Dendritic cell treated with granulocyte-macrophage colony-stimulating factor and Interleukin-4, amounts not matched to agents 40 ng/mL and 50 ng/mL, for 4 days (primary cell): ENCODE measurements at regions not wholly inside any gene's neighbourhood (a gene's known extent, or its start where the extent isn't known, plus 50 kb on each side); places are given as distances from the start of the nearest gene placed in this dataset.

Experiments used
- H3K27ac Mint-ChIP-seq: one replicate; pipeline ENCODE4 v1.8.0; 2022; ENCODE audit warnings: mild to moderate bottlenecking, mixed read lengths
- H3K27me3 Mint-ChIP-seq: one replicate; pipeline ENCODE4 v1.8.0; 2022; ENCODE audit warnings: mild to moderate bottlenecking, mixed read lengths
- H3K36me3 Mint-ChIP-seq: one replicate; pipeline ENCODE4 v1.8.0; 2022; ENCODE audit warnings: low read depth, mixed read lengths
- H3K4me1 Mint-ChIP-seq: one replicate; pipeline ENCODE4 v1.8.0; 2022; ENCODE audit warnings: low read depth, mixed read lengths
- H3K4me3 Mint-ChIP-seq: one replicate; pipeline ENCODE4 v1.8.0; 2022; ENCODE audit warnings: mild to moderate bottlenecking, moderate library complexity, mixed read lengths
- H3K9me3 Mint-ChIP-seq: one replicate; pipeline ENCODE4 v1.8.0; 2022; ENCODE audit warnings: mixed read lengths
- intact Hi-C: fragments of 100-400 bp; cut with micrococcal nuclease; formaldehyde crosslinking; loops from one replicate; pipeline ENCODE4 v1.15.0; 2022

DNA sequence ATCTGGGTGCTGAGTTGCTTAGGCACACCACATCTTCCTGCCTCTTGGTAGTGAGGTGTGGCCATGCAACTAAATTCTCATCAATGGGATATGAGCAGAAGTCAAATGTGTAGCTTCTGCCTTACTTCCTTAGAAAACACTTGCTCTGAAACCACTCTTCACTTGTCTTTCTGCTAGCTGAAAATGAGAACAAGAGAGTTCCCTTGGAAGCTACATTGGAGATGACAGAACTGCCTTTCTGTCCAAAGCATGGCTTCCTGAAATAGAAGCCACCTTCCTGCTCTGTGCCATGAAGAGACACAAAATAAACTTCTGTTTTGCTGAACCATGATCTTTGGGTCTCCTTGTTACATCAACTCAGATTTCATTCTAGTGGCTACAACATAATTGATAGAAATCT, 659.9 kb downstream of the IRS1 start:
- no peaks in the 10 kb centered on the region for H3K27me3 Mint-ChIP-seq
- peaks cover 35% of the 10 kb centered on the region for H3K4me1 Mint-ChIP-seq
- peak overlapping the region; percentile 20 for H3K27ac Mint-ChIP-seq
- no peak overlapping the region for H3K4me3 Mint-ChIP-seq
- H3K9me3 Mint-ChIP-seq, result no peaks in the 10 kb centered on the region
- H3K36me3 Mint-ChIP-seq, result no peaks in the 10 kb centered on the region
- intact Hi-C loops, result no loop called here

DNA sequence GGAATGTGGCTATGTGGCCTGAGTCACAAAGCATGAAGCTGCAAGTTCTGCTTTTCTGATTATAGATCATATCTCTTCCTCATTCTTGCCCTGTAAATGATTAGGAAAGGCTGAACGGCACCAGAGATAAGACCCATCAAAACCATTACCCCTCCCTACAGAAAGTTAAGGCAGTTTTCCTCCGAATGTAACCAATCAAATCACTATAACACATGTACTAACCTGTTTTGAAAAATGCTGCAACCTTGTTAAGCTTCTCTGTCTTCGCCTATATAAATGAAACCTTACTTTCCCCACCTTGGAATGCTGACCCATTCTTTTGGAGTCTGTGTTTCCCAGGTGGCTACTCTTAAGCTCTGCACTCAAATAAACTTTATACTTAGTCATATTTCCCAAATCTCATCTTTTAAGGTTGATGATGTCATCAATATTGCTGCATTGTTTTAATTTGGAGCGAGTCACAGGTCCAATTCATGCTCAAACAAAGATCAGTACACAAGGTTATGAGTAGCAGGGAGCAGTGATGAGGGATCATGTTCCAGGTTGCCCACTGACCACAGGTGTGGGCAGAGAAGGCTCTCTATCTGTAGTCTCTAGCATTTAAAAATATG, 662.3 kb downstream of the IRS1 start:
- intact Hi-C loops, result no loop called here
- Mint-ChIP-seq H3K27ac (peak overlapping the region; percentile 52), H3K4me3 (no peak overlapping the region), H3K9me3 (no peaks in the 10 kb centered on the region), H3K36me3 (no peaks in the 10 kb centered on the region), H3K27me3 (no peaks in the 10 kb centered on the region), H3K4me1 (peaks cover 35% of the 10 kb centered on the region)

DNA sequence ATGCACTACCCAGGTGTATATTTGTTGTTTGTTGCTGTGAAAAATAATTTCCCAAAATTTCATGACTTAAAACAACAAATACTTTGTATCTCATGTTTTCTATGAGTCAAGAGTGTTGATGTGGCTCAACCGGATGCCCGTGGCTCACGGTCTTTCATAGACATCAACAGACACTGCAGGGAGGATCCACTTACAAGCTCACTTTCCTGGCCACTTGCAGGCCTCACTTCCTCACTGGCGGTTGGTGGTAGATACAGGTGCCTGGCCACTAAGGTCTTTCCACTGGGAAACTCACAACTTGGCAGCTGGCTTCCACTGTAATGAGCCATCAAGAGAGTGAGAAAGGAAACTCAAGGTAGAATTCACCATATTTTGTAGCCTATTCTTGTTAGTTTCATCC, 662.9 kb downstream of the IRS1 start:
- Mint-ChIP-seq H3K9me3 (no peaks in the 10 kb centered on the region), H3K4me1 (peaks cover 36% of the 10 kb centered on the region), H3K27me3 (no peaks in the 10 kb centered on the region), H3K36me3 (no peaks in the 10 kb centered on the region), H3K4me3 (no peak overlapping the region), H3K27ac (peak overlapping the region; percentile 52)
- intact Hi-C loops, result no loop called here

DNA sequence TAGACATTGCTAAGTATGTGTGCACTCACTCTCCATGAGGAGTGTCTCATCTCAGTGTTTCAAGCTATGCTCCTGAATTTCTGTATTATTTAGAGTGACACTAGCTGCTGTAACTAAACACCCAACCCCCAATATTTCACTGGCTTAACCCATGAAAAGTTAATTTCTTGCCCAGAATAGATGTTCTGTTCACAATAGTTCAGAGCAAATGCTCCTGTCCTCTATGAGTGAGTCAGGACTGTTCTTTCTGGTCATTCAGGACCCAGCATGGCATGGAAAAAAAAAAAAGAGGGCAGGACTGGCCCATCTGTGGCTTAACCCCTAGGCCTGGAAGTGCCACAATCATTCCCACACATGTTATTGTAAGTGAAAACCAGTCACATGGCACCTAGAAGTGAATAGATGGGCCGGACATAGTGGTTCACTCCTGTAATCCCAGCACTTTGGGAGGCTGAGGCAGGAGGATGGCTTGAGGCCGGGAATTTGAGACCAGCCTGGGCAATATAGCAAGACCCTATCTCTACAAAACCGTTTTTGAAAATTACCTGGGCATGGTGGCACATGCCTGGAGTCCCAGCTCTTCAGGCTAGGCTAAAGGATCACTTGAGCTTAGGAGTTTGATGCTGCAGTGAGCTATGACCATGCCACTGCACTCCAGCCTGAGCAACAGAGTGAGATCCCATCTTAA, 663.6 kb downstream of the IRS1 start:
- H3K4me3 Mint-ChIP-seq, result no peak overlapping the region
- H3K27ac Mint-ChIP-seq, result peak overlapping the region; percentile 13
- H3K9me3 Mint-ChIP-seq, result no peaks in the 10 kb centered on the region
- H3K27me3 Mint-ChIP-seq, result no peaks in the 10 kb centered on the region
- no peaks in the 10 kb centered on the region for H3K36me3 Mint-ChIP-seq
- intact Hi-C loops, result no loop called here
- peaks cover 42% of the 10 kb centered on the region for H3K4me1 Mint-ChIP-seq

DNA sequence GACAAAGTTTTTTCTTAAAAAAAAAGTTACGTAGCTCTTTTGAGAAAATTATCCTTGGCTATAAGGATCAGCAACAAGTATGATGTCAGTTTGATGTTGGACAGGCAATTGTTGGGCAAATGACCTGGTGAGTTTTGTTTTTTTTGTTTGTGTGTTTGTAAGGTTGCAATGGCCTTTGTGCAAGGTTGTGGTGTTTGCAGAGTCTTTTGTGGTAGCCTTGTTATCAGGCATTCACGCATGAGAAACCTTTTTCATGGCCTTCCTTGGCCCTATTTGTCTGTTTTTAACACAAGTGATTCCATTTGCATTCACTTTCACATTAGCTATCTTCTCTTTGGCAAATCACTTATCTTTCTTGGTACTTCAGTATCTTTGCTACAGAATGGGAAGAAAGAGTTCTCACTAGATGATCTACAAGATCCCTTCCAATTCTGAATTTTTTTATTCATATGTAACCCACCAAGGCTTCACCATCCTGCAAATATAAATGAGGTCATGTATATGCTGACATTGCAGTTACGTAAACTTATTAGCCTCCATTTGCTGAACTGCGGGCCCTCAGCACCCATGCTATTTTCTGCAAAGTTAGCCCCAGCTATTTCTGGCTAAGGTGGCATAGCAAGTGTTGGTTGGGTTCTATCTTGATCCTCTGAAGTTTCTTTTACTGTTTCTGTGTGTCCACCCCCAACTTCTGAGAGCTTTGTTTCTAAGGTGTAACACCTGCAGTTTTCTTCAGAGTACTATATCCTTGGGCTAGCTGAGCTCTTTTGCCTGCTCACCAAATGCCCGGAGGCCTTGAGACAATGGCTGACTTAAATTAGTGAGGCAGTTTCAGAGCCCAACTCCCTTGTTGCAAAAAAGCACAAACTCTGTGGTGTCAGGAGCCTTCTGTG, 667.1 kb downstream of the IRS1 start:
- Mint-ChIP-seq H3K27me3 (no peaks in the 10 kb centered on the region), H3K27ac (no peak overlapping the region), H3K4me1 (peaks cover 34% of the 10 kb centered on the region), H3K36me3 (no peaks in the 10 kb centered on the region), H3K9me3 (no peaks in the 10 kb centered on the region), H3K4me3 (no peak overlapping the region)
- intact Hi-C loops, result no loop called here

DNA sequence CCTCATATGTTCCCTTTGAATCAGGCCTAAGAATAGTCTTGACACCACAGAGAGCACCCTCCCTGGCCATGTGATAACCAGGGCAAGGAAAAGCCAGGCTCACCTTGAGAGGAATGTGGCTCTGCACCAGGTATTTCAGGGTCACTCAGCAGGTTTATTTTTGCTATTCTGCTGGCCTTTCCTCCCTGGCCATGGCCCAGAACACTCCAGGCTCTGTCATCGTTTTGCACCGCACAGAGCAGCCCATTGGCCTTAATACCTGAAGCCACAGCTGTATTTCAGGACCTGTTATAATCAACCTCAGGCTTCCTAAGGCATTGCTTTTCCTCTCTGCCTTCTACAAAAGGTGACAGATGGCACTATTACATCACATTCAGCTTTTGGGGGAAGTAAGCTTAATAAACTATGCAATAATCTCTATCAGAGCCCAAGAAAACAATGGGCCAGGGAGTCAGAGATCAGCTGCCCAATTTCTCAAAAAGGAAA, 668.3 kb downstream of the IRS1 start:
- no peak overlapping the region for H3K27ac Mint-ChIP-seq
- intact Hi-C loops, result no loop called here
- no peaks in the 10 kb centered on the region for H3K27me3 Mint-ChIP-seq
- no peaks in the 10 kb centered on the region for H3K36me3 Mint-ChIP-seq
- peaks cover 26% of the 10 kb centered on the region for H3K4me1 Mint-ChIP-seq
- no peaks in the 10 kb centered on the region for H3K9me3 Mint-ChIP-seq
- no peak overlapping the region for H3K4me3 Mint-ChIP-seq

DNA sequence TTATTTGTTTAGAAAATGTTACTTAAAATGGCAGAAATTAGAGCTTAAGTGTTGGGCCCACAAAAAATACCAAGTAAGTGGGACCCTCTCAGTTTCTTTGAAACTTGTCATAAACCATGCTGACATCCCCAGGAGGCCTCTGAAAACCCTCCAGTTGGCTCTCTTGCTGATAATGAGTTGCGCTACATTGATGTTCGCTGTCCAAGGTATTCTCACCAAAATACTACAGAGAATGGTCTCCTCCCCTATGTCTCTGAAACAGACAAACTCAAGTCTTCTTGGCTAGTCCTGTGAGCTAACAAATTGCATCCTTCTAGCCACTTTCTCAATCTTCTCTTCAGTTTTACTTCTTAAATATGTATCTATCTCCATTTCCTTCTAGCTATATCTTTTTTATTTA, 669.4 kb downstream of the IRS1 start:
- Mint-ChIP-seq H3K27ac (no peak overlapping the region), H3K36me3 (no peaks in the 10 kb centered on the region), H3K9me3 (no peaks in the 10 kb centered on the region), H3K27me3 (no peaks in the 10 kb centered on the region), H3K4me3 (no peak overlapping the region), H3K4me1 (peaks cover 16% of the 10 kb centered on the region)
- intact Hi-C loops, result no loop called here

DNA sequence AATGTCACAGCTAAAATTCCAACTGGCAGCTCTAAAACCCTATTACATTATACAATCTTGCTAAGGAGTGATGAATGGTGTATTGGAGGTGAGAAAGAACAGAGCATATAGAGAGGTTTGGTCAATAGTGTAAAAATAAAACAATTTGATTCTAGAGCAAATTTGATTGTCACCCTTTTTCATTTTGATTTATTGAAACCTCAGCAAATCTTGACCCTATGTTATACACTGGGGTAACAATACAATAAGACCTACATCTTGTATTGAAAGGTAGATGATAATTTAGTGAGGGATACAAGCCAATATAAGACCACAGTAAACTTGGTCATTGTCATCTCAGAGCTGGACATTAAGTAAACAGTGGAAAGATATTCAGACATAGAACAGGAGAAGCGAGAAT, 671.9 kb downstream of the IRS1 start:
- no peaks in the 10 kb centered on the region for H3K27me3 Mint-ChIP-seq
- intact Hi-C loops, result no loop called here
- no peaks in the 10 kb centered on the region for H3K9me3 Mint-ChIP-seq
- no peak overlapping the region for H3K27ac Mint-ChIP-seq
- no peak overlapping the region for H3K4me3 Mint-ChIP-seq
- H3K4me1 Mint-ChIP-seq, result peaks cover 32% of the 10 kb centered on the region
- no peaks in the 10 kb centered on the region for H3K36me3 Mint-ChIP-seq

DNA sequence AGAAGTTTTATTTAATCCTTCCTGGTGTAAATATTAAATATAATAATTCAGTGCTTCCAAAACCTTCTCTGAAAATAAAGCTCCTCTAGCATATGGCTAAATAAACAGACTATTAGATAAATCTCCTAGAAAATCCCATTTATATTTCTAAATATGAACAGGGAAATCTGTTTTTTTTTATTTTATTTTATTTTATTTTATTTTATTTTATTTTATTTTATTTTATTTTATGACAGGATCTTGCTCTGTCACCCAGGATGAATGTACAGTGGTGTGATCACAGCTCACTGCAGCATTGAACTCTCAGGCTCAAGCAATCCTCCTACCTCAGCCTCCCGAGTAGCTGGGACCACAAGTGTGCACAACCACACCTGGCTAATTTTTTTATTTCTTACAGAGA, 673.5 kb downstream of the IRS1 start:
- Mint-ChIP-seq H3K4me3 (no peak overlapping the region), H3K4me1 (peaks cover 35% of the 10 kb centered on the region), H3K27ac (no peak overlapping the region), H3K36me3 (no peaks in the 10 kb centered on the region), H3K9me3 (no peaks in the 10 kb centered on the region), H3K27me3 (no peaks in the 10 kb centered on the region)
- intact Hi-C loops, result no loop called here

DNA sequence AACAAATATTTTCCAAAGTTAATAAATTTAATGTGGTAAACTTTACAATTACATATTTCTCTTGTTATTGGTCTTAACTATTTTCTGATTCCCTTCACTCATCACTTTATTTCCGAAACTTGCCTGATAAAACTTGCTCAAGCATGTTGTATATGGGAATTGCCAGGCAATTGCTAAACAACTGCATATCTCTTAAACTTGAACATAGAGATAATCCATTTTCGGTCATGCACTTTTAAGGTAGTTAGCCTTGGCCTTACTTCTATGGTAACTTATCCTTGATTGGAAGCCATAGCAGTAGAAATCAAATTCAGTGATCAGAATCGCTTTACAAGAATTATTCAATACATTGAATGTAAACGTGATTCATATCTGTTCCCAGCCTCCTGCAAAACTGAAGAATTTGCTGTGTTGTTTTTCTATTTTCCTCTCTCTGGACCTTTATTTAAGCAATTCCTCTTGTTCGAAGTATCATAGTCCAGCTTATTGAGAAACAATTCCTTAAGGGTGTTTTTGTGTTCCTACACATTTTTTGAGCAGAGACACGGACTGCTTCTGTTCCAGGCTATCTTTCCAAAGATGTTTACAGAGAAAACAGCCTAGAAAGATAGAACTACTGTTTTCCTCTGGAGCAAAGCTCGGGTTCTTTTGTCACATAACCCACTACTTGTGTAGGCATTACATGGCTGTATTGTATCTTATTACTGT, 674.3 kb downstream of the IRS1 start:
- Mint-ChIP-seq H3K36me3 (no peaks in the 10 kb centered on the region), H3K27ac (no peak overlapping the region), H3K27me3 (no peaks in the 10 kb centered on the region), H3K4me3 (no peak overlapping the region), H3K4me1 (peaks cover 35% of the 10 kb centered on the region), H3K9me3 (no peaks in the 10 kb centered on the region)
- intact Hi-C loops, result no loop called here

DNA sequence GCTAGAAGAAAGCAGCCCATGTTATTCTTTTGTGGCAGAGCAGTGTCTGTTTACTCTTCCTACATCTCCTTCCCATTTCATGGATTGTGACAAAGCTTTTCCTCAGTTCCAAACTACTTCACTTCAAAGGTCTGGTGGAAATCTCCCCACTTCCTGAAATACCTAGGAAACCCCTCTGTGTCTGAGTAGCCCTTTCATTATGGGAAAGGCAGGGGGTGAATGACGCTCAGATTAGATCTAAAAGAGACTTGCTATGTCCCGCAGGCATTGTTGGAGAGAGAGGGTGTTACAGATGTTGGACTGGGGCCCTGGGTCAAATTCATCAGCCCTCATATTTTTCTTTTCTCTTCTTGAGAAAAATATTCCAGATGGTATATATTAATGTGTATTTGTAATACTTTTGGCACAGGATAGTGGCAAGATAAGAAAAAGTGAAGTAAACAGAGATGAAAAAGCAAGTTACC, 675.0 kb downstream of the IRS1 start:
- no peaks in the 10 kb centered on the region for H3K9me3 Mint-ChIP-seq
- no peak overlapping the region for H3K27ac Mint-ChIP-seq
- H3K4me3 Mint-ChIP-seq, result no peak overlapping the region
- intact Hi-C loops, result no loop called here
- peaks cover 35% of the 10 kb centered on the region for H3K4me1 Mint-ChIP-seq
- no peaks in the 10 kb centered on the region for H3K36me3 Mint-ChIP-seq
- no peaks in the 10 kb centered on the region for H3K27me3 Mint-ChIP-seq

DNA sequence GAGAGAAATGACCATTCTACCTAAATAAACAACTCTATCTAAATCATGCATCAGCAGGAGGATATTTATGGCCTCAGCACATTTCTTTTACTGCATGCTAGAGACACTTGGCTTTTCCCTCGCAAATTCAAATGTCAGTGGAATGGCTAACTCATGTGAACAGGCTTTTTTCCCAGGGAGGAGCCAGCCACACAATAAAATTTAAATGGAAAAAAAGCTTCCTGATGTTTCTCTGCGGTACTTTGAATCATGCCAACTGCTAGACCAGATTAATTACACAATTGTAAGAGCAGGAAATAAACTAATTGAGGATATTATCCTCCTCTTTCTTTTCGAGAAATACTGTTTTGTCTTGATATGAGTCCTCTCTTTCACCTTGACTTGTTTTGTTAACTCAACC, 676.3 kb downstream of the IRS1 start:
- intact Hi-C loops, result no loop called here
- Mint-ChIP-seq H3K4me1 (peaks cover 41% of the 10 kb centered on the region), H3K36me3 (no peaks in the 10 kb centered on the region), H3K4me3 (no peak overlapping the region), H3K9me3 (no peaks in the 10 kb centered on the region), H3K27ac (no peak overlapping the region), H3K27me3 (no peaks in the 10 kb centered on the region)

DNA sequence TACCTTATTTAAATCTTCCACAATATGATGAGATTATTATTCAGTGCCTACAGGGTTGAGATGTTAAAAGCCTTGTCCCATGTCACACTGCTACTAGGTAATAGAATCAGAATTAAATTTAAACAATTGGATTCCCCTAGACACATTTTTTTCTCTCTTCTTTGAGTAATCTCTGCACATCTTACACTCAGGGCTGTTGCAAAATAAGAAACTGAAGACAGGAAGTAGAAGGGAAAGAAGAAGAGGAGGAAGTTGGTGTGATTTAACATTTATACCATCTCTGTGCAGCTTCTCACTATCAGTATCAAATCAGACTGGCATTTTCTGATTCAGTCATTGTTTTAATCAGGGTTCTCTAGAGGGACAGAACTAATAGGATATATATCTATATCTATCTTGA, 677.6 kb downstream of the IRS1 start:
- intact Hi-C loops, result no loop called here
- H3K27ac Mint-ChIP-seq, result no peak overlapping the region
- H3K4me3 Mint-ChIP-seq, result no peak overlapping the region

More for the DNA sequence above, 677.6 kb downstream of the IRS1 start:
- no peaks in the 10 kb centered on the region for H3K9me3 Mint-ChIP-seq
- no peaks in the 10 kb centered on the region for H3K27me3 Mint-ChIP-seq
- H3K4me1 Mint-ChIP-seq, result peaks cover 38% of the 10 kb centered on the region
- no peaks in the 10 kb centered on the region for H3K36me3 Mint-ChIP-seq
